Retinal pigment epithelial cell (primary cell): ENCODE measurements at regions not wholly inside any gene's neighbourhood (a gene's known extent, or its start where the extent isn't known, plus 50 kb on each side); places are given as distances from the start of the nearest gene placed in this dataset.

ENCODE experiments used
- DNase-seq: peaks from one replicate; pipeline ENCODE4 v3.0.0-alpha.2; 2010; ENCODE audit warnings: low read depth
- H3K4me3 ChIP-seq: 2 replicates; pipeline ENCODE4 v1.5.1; 2011; ENCODE audit warnings: mild to moderate bottlenecking, low read length, control low read depth, moderate library complexity
- CTCF ChIP-seq: conservative IDR thresholded peaks from 2 replicates; pipeline ENCODE4 v1.5.1; 2011; ENCODE audit warnings: low read depth, low read length, control low read depth, inconsistent platforms

- H3K4me3 ChIP-seq: no peak overlapping the region
- peak; percentile 72 for TF ChIP-seq CTCF
- DNase-seq: peak; percentile 31
These were observed 60.0 kb upstream of the BANK1 start for GRCh38 chr4:101730291-101731117.

DNA sequence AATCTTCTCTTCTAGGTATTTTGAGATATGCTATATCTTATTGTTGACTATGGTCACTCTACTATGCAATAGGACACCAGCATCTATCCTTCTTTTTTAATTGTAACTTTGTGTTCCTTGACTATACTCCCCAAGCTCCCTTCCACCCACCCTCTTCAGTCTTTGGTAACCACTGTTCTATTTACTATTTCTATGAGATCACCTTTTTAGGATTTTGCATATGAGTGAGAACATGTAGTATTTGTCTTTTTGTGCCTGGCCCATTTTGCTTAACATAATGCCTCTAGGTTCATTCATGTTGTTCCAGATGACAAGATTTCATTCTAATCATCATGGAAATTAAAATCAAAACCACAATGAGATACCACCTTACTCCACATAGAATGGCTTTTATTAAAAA is 63.3 kb upstream of the BANK1 start:
- DNase-seq: no peak
- no peak for TF ChIP-seq CTCF
- H3K4me3 ChIP-seq: no peak overlapping the region

GRCh38 chr4:101724093-101724492 is 66.4 kb upstream of the BANK1 start:
- no peak for TF ChIP-seq CTCF
- H3K4me3 ChIP-seq: no peak overlapping the region
- no peak for DNase-seq

- no peak for TF ChIP-seq CTCF
- DNase-seq: no peak
- no peak overlapping the region for H3K4me3 ChIP-seq
These were observed 71.7 kb upstream of the BANK1 start for GRCh38 chr4:101718810-101719209.

GRCh38 chr4:101711590-101712260 is 78.8 kb upstream of the BANK1 start:
- no peak for DNase-seq
- no peak for TF ChIP-seq CTCF
- no peak overlapping the region for H3K4me3 ChIP-seq

DNA sequence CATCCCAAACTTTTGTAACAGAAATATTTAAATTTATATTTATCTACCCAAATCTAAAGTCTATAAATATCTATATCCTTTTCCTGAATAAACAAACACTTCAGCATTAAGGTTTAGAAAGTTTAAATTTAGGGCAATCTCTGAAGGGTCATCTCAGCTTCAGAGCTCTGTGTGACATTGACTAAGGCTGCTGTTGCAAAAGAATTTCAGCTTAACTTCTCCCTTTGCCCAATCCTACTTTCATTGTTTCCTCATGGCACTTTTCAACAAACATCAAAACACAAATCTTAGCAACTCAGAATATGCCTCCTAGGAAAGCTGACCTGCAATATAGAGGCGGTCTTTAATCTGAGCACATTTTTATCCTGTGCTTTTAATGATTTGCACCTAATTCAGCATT is 79.7 kb upstream of the BANK1 start:
- no peak for TF ChIP-seq CTCF
- no peak for DNase-seq
- no peak overlapping the region for H3K4me3 ChIP-seq
